ENCODE measurements at regions not wholly inside any gene's neighbourhood (a gene's known extent, or its start where the extent isn't known, plus 50 kb on each side); places are given as distances from the start of the nearest gene placed in this dataset.

DNA sequence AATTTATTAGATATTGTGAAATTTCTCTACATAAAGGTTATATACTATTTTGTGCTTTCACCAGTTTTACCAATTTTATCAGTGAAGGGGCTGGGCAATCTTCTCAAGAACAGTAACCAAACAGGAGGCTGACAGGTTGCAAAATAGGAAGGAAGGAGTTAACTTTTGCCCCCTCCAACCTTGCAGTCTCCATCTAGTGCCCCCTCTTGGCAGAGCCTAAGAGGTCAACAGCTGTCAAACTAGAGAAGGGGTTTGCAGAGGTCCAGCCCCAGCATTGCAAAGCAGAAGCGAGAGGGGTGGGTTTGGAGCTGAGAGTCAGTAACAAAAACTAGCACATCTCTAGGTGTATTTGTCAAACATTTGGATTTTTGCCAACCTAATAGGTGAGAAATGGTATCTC is 391.0 kb downstream of the CDC5L start:
- no peak for TF ChIP-seq POLR2A (IDR thresholded peaks at IDR 0.05)
- TF ChIP-seq, protein P1, sequence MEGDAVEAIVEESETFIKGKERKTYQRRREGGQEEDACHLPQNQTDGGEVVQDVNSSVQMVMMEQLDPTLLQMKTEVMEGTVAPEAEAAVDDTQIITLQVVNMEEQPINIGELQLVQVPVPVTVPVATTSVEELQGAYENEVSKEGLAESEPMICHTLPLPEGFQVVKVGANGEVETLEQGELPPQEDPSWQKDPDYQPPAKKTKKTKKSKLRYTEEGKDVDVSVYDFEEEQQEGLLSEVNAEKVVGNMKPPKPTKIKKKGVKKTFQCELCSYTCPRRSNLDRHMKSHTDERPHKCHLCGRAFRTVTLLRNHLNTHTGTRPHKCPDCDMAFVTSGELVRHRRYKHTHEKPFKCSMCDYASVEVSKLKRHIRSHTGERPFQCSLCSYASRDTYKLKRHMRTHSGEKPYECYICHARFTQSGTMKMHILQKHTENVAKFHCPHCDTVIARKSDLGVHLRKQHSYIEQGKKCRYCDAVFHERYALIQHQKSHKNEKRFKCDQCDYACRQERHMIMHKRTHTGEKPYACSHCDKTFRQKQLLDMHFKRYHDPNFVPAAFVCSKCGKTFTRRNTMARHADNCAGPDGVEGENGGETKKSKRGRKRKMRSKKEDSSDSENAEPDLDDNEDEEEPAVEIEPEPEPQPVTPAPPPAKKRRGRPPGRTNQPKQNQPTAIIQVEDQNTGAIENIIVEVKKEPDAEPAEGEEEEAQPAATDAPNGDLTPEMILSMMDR (IDR thresholded peaks at IDR 0.05) = no peak

All from Peyer's patch (tissue), 4 donors.